ENCODE measurements at regions not wholly inside any gene's neighbourhood (a gene's known extent, or its start where the extent isn't known, plus 50 kb on each side); places are given as distances from the start of the nearest gene placed in this dataset.

DNA sequence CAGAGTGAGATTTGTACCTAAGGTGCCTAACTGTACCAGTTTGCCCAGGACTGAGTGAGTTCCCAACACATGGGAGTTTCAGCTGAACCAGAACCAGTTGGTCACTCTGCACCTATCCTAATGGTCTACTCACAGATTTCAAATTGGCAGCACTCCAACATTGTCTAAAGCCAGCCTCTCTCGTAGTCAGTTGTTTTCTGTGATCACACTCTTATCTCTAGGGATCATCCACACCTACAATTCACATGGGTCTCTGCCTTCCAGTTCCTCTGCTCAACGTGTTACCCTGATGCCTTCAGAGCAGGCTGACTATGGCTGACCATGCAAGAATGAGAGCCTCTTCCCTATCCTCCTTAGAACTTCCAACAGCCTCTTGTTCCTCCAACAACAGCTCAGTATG, 624.8 kb downstream of the NTRK3 start:
- Histone ChIP-seq H2BK15ac (ENCODE audit: low read depth, low read length) (no peak overlapping the region), H2BK20ac (ENCODE audit: low read depth, low read length) (no peak overlapping the region), H4K5ac (ENCODE audit: low read depth, low read length) (no peak overlapping the region), H3K36me3 (ENCODE audit: control insufficient read depth, insufficient read depth, low read length) (no peaks in the 10 kb centered on the region), H4K91ac (ENCODE audit: insufficient read depth, low read depth, low read length) (no peak overlapping the region), H4K20me1 (ENCODE audit: insufficient read depth, low read length) (no peaks in the 10 kb centered on the region), H3K14ac (replicated peaks; ENCODE audit: low read depth, low read length) (no peak overlapping the region), H3K18ac (ENCODE audit: low read depth, low read length) (no peak overlapping the region), H3K27me3 (ENCODE audit: control insufficient read depth, insufficient read depth, low read length) (no peaks in the 10 kb centered on the region), H3K23ac (ENCODE audit: low read depth, low read length) (no peak overlapping the region), H3K27ac (ENCODE audit: insufficient read depth, low read length) (no peak overlapping the region), H3K4me1 (ENCODE audit: control insufficient read depth, insufficient read depth, low read length) (no peaks in the 10 kb centered on the region), H3K9me1 (ENCODE audit: insufficient read depth, low read length) (no peaks in the 10 kb centered on the region), H3K9ac (ENCODE audit: low read depth, low read length) (no peak overlapping the region), H3K79me1 (ENCODE audit: low read depth in 1 of 2, low read length in 2 of 2) (no peaks in the 10 kb centered on the region), H3K4ac (ENCODE audit: low read depth, low read length) (no peak overlapping the region), H4K8ac (ENCODE audit: low read depth in 2 of 2, low read length in 2 of 2) (no peak overlapping the region), H2AK5ac (ENCODE audit: low read depth, low read length) (no peak overlapping the region), H3K56ac (ENCODE audit: extremely low read depth, insufficient read depth, low read length) (no peak overlapping the region), H3K4me2 (ENCODE audit: low read depth, low read length) (no peak overlapping the region), H2BK120ac (ENCODE audit: low read depth, low read length) (no peak overlapping the region), H2AK9ac (replicated peaks; ENCODE audit: low read depth, low read length, poor library complexity) (no peak overlapping the region), H3K9me3 (ENCODE audit: control insufficient read depth, insufficient read depth, low read length) (no peaks in the 10 kb centered on the region; the same call in 1 of the 2 replicates), H2AFZ (replicated peaks; ENCODE audit: low read length, poor library complexity) (no peak overlapping the region), H3K4me3 (ENCODE audit: insufficient read depth, low read depth, low read length) (no peak overlapping the region), H2BK5ac (ENCODE audit: low read depth, low read length, poor library complexity, severe bottlenecking) (no peak overlapping the region)
- DNase-seq (no peak), ATAC-seq (ENCODE audit: low read depth) (no peak)
- dilution Hi-C loops (cut with HindIII; ENCODE audit: low sequenced_read_pairs, unreplicated experiment) (no loop called here), intact Hi-C loops (cut with micrococcal nuclease) (no loop called here), in situ Hi-C loops (cut with MboI; ENCODE audit: low sequenced_read_pairs) (no loop called here)
- no TSS peak for BruUV-seq (replicated peaks)
- ChIA-PET CTCF (no interaction called here), POLR2A (ENCODE audit: unreplicated experiment) (no interaction called here)
- no CpG with 5 or more reads among the region's 2 CpGs for WGBS, 2 experiments (ENCODE audit: extremely low coverage in 2 of 2, insufficient read length in 1 of 2)
- TF ChIP-seq RCOR1 (IDR thresholded peaks at IDR 0.05; ENCODE audit: insufficient replicate concordance, low read length), result no peak
- no peak for TF ChIP-seq RAD21 (IDR thresholded peaks at IDR 0.05; ENCODE audit: low read length)
- no peak for TF ChIP-seq RFX5 (IDR thresholded peaks at IDR 0.05; ENCODE audit: low read depth, low read length)
- TF ChIP-seq SMC3 (IDR thresholded peaks at IDR 0.05; ENCODE audit: low read depth, low read length), result no peak
- TF ChIP-seq, protein P1, sequence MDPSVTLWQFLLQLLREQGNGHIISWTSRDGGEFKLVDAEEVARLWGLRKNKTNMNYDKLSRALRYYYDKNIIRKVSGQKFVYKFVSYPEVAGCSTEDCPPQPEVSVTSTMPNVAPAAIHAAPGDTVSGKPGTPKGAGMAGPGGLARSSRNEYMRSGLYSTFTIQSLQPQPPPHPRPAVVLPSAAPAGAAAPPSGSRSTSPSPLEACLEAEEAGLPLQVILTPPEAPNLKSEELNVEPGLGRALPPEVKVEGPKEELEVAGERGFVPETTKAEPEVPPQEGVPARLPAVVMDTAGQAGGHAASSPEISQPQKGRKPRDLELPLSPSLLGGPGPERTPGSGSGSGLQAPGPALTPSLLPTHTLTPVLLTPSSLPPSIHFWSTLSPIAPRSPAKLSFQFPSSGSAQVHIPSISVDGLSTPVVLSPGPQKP (IDR thresholded peaks at IDR 0.05; ENCODE audit: borderline replicate concordance, low read depth, low read length), result no peak
- TF ChIP-seq BHLHE40 (IDR thresholded peaks at IDR 0.05; ENCODE audit: low read depth, low read length), result no peak
- no peak for TF ChIP-seq MAZ (IDR thresholded peaks at IDR 0.05; ENCODE audit: borderline replicate concordance, low read depth, low read length)
- TF ChIP-seq CEBPB (IDR thresholded peaks at IDR 0.05; ENCODE audit: low read depth, low read length), result no peak
- TF ChIP-seq, protein P2, sequence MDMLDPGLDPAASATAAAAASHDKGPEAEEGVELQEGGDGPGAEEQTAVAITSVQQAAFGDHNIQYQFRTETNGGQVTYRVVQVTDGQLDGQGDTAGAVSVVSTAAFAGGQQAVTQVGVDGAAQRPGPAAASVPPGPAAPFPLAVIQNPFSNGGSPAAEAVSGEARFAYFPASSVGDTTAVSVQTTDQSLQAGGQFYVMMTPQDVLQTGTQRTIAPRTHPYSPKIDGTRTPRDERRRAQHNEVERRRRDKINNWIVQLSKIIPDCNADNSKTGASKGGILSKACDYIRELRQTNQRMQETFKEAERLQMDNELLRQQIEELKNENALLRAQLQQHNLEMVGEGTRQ (IDR thresholded peaks at IDR 0.05; ENCODE audit: low read depth, low read length), result no peak
- no peak for TF ChIP-seq MXI1 (IDR thresholded peaks at IDR 0.05; ENCODE audit: borderline replicate concordance, low read depth, low read length)
- TF ChIP-seq, protein P3, sequence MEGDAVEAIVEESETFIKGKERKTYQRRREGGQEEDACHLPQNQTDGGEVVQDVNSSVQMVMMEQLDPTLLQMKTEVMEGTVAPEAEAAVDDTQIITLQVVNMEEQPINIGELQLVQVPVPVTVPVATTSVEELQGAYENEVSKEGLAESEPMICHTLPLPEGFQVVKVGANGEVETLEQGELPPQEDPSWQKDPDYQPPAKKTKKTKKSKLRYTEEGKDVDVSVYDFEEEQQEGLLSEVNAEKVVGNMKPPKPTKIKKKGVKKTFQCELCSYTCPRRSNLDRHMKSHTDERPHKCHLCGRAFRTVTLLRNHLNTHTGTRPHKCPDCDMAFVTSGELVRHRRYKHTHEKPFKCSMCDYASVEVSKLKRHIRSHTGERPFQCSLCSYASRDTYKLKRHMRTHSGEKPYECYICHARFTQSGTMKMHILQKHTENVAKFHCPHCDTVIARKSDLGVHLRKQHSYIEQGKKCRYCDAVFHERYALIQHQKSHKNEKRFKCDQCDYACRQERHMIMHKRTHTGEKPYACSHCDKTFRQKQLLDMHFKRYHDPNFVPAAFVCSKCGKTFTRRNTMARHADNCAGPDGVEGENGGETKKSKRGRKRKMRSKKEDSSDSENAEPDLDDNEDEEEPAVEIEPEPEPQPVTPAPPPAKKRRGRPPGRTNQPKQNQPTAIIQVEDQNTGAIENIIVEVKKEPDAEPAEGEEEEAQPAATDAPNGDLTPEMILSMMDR (conservative IDR thresholded peaks at IDR 0.05; ENCODE audit: low read depth, low read length), result no peak
